Right atrium auricular region (tissue), 2 donors: ENCODE measurements at regions not wholly inside any gene's neighbourhood (a gene's known extent, or its start where the extent isn't known, plus 50 kb on each side); places are given as distances from the start of the nearest gene placed in this dataset.

Experiments used
- DNase-seq: peaks from one replicate; pipeline ENCODE4 v3.0.0-alpha.2; 2019; ENCODE audit warnings: low spot score
- H3K27ac ChIP-seq, 2 donors: fragments of 200-600 bp; sonication (generic); 1 replicate in 1 of 2; 2 replicates in 1 of 2; pipeline ENCODE4 v1.5.1; 2016 to 2019
- H3K27me3 ChIP-seq, 2 donors: fragments of 200-600 bp; sonication (generic); one replicate each; pipeline versions ENCODE4 v1.5.1 to v1.6.0; 2017 to 2019
- H3K36me3 ChIP-seq: fragments of 200-600 bp; sonication (generic); one replicate; pipeline ENCODE4 v1.5.1; 2016
- H3K4me1 ChIP-seq, 2 donors: fragments of 200-600 bp; sonication (generic); one replicate each; pipeline versions ENCODE4 v1.5.1 to v1.6.0; 2017 to 2019
- H3K4me3 ChIP-seq, 2 donors: fragments of 200-600 bp; sonication (generic); 1 replicate in 1 of 2; 2 replicates in 1 of 2; pipeline ENCODE4 v1.5.1; 2017 to 2019; ENCODE audit warnings: mild to moderate bottlenecking in 1 of 2, moderate library complexity in 1 of 2
- H3K9me3 ChIP-seq, 2 donors: fragments of 200-600 bp; sonication (generic); one replicate each; pipeline ENCODE4 v1.5.1; 2019
- TF ChIP-seq, protein P1 (sequence below), 2 donors: fragments of 200-600 bp; sonication (generic); IDR thresholded peaks; one replicate each; pipeline ENCODE4 v1.5.1; 2019; ENCODE audit warnings: antibody characterized with exemption in 2 of 2

DNA sequence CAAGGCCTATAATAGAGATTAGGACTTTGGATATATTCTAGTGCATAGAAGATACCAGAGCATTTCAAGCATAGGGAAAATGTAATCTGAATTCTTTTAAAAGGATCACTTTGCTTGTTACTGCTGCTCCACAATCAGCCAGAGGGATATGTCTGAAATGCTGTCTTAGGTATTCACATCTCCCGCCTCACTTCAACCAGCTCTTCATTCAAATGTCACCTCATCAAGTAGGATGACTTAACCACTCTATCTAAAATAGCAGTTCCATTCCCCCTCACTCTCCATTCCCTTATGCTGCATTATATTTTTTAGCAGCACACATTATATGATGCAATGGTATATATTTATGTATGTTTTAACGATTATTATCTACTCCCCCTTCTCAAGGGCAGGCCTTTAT, 500.3 kb upstream of the GRIA1 start:
- DNase-seq = no peak
- TF ChIP-seq, protein P1, sequence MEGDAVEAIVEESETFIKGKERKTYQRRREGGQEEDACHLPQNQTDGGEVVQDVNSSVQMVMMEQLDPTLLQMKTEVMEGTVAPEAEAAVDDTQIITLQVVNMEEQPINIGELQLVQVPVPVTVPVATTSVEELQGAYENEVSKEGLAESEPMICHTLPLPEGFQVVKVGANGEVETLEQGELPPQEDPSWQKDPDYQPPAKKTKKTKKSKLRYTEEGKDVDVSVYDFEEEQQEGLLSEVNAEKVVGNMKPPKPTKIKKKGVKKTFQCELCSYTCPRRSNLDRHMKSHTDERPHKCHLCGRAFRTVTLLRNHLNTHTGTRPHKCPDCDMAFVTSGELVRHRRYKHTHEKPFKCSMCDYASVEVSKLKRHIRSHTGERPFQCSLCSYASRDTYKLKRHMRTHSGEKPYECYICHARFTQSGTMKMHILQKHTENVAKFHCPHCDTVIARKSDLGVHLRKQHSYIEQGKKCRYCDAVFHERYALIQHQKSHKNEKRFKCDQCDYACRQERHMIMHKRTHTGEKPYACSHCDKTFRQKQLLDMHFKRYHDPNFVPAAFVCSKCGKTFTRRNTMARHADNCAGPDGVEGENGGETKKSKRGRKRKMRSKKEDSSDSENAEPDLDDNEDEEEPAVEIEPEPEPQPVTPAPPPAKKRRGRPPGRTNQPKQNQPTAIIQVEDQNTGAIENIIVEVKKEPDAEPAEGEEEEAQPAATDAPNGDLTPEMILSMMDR (IDR thresholded peaks at IDR 0.05) = no peak
- Histone ChIP-seq H3K27ac (no peak overlapping the region), H3K4me3 (no peak overlapping the region), H3K9me3 (no peaks in the 10 kb centered on the region), H3K4me1 (no peaks in the 10 kb centered on the region), H3K27me3 (no peaks in the 10 kb centered on the region), H3K36me3 (no peaks in the 10 kb centered on the region)

DNA sequence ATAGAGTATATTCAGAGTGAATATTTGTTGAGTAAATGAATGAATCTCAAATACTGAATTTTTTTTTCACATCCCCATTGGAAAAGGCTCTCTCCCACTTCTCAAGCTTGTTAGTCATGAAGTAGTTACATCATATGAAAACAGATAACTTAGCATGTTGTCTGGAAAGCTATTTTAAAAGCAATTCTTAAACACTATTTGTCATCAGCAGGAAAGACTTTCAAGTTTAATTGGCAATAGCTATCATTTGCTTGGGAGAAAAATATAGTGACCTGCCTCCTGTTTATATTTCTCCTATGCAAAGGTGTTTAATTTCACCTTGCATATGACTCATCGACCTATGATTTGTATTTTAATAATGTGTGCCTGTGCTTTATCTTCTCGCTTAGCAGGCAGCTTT, 499.8 kb upstream of the GRIA1 start:
- Histone ChIP-seq H3K27ac (no peak overlapping the region), H3K27me3 (no peaks in the 10 kb centered on the region), H3K9me3 (no peaks in the 10 kb centered on the region), H3K36me3 (no peaks in the 10 kb centered on the region), H3K4me3 (no peak overlapping the region), H3K4me1 (no peaks in the 10 kb centered on the region)
- TF ChIP-seq, protein P1 (IDR thresholded peaks at IDR 0.05) = no peak
- DNase-seq = no peak

DNA sequence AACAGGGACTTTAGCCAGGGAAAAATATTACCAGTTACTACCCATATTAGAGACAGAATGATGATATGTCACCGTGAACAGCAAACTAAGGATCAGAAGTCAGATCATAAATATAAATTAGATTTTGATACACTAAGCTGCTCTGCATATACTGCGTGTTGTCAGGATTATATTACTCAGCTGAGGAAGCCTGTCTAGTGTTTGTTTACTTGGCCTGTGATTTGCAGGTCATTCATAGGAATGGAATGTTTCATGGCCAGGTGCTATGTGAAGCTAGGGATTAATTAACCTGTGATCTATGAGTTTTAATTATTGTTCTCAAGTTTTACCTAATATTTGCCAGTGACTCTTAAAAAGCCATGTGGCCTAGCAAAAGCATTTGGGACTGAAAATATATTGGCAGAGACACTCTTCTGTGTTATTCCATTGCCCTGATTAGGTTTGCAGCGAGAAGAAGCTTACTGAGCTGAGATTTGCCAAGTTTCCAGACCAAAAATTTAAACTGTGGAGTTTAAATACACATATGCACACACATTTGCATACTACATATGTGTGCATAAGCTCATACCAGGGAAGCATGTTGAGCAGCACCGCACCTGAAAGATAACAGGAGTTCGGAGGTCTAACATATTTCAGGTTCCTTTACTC, 496.3 kb upstream of the GRIA1 start:
- Histone ChIP-seq H3K36me3 (no peaks in the 10 kb centered on the region), H3K27ac (no peak overlapping the region), H3K9me3 (no peaks in the 10 kb centered on the region), H3K4me3 (no peak overlapping the region), H3K27me3 (no peaks in the 10 kb centered on the region), H3K4me1 (no peaks in the 10 kb centered on the region)
- TF ChIP-seq, protein P1 (IDR thresholded peaks at IDR 0.05) = no peak
- DNase-seq = no peak

DNA sequence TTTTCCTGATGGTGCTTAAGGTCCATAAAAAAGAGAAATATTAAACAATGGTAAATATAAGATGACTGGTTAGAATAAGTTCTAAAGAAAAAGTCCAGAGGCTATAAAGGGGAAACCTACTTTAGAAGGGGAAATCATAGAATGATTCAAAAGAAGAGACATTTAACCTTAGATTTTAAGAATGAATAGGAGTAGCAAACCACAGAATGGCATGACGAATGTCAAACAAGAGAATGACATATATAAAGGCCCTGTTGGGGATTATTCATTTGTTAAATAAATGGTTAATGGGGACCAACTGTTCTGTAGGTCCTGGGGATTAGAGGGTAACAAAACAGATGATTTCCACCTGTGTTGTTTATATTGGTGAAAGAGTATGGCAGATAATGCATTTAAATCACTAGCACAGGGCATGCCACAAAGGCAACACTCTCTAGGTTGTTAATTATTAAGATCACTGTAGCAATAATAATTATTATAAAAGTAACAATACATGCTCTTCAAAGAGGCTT, 495.2 kb upstream of the GRIA1 start:
- TF ChIP-seq, protein P1 (IDR thresholded peaks at IDR 0.05) = no peak
- Histone ChIP-seq H3K4me3 (no peak overlapping the region), H3K27ac (no peak overlapping the region)

DNA sequence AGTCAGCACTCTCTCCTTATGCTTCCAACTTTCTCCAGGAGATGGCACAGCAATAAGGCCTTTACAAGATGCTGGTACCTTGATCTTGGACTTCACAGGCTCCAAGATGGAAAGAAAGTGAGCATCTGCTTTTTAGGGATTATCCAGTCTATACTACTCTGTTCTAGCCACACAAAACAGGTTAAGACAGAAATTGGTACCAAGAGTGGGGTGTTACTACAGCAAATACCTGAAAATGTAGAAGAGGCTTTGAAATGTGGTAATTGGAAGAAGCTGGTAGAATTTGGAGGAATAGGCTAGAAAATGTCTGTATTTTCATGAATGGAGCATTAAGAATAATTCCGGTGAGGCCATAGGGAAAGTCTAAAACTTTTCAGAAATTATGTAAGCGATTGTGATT, 484.8 kb upstream of the GRIA1 start:
- DNase-seq = no peak
- TF ChIP-seq, protein P1 (IDR thresholded peaks at IDR 0.05) = no peak
- peaks cover 0 to 30% of the 10 kb centered on the region in 2 donors for H3K9me3 ChIP-seq
- H3K27ac ChIP-seq = no peak overlapping the region
- H3K4me3 ChIP-seq = no peak overlapping the region
- no peaks in the 10 kb centered on the region for H3K4me1 ChIP-seq
- H3K27me3 ChIP-seq = no peaks in the 10 kb centered on the region
- no peaks in the 10 kb centered on the region for H3K36me3 ChIP-seq

More for the DNA sequence above, 495.2 kb upstream of the GRIA1 start:
- H3K9me3 ChIP-seq = no peaks in the 10 kb centered on the region
- H3K36me3 ChIP-seq = no peaks in the 10 kb centered on the region
- no peaks in the 10 kb centered on the region for H3K27me3 ChIP-seq
- H3K4me1 ChIP-seq = no peaks in the 10 kb centered on the region
- no peak for DNase-seq

DNA sequence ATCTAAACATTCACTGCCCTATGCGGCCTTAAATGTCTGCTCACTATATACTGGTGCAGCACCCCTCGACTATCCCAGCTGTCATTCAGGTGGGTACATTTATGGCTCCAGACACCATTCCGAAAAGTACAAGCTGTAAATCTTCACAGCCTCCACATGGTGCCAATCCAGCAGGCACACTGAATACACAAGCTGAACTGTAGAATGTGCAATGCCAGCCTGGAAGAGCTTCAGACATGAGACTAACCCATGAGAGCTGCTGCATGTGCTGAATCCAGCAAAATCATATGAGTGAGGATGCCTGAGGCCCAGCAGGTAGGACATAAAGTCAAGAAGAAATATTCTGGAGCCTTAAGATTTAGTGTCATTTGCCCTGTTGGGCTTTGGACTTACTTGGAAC, 483.8 kb upstream of the GRIA1 start:
- DNase-seq = no peak
- TF ChIP-seq, protein P1 (IDR thresholded peaks at IDR 0.05) = no peak
- H3K27me3 ChIP-seq = no peaks in the 10 kb centered on the region

More for the DNA sequence above, 483.8 kb upstream of the GRIA1 start:
- no peaks in the 10 kb centered on the region for H3K4me1 ChIP-seq
- H3K9me3 ChIP-seq = peaks cover 0 to 30% of the 10 kb centered on the region in 2 donors
- no peaks in the 10 kb centered on the region for H3K36me3 ChIP-seq
- no peak overlapping the region for H3K27ac ChIP-seq
- no peak overlapping the region for H3K4me3 ChIP-seq
